GM19099 (cell line): ENCODE measurements at regions not wholly inside any gene's neighbourhood (a gene's known extent, or its start where the extent isn't known, plus 50 kb on each side); places are given as distances from the start of the nearest gene placed in this dataset.

Experiments used
- POLR2A ChIP-seq: IDR thresholded peaks from 3 replicates; pipeline ENCODE4 v1.6.1; 2011; ENCODE audit warnings: low read depth; ENCODE audit not compliant: insufficient read length; ENCODE audit errors: extremely low read depth

- TF ChIP-seq POLR2A: no peak
These were observed 143.3 kb upstream of the PROK2 start for GRCh38 chr3:71928212-71928611.

- TF ChIP-seq POLR2A: no peak
These were observed 142.6 kb upstream of the PROK2 start for GRCh38 chr3:71927505-71928066.

GRCh38 chr3:71926616-71927015 lies 141.7 kb upstream of the PROK2 start:
- no peak for TF ChIP-seq POLR2A

- TF ChIP-seq POLR2A: no peak
These were observed 141.3 kb upstream of the PROK2 start for GRCh38 chr3:71926262-71926600.

- TF ChIP-seq POLR2A: no peak
These were observed 139.8 kb upstream of the PROK2 start for GRCh38 chr3:71924721-71925120.

- TF ChIP-seq POLR2A: no peak
These were observed 136.1 kb upstream of the PROK2 start for GRCh38 chr3:71921036-71921435.

GRCh38 chr3:71919572-71919971 lies 134.6 kb upstream of the PROK2 start:
- TF ChIP-seq POLR2A: no peak

GRCh38 chr3:71917545-71917944 lies 132.6 kb upstream of the PROK2 start:
- no peak for TF ChIP-seq POLR2A

GRCh38 chr3:71916747-71917369 lies 131.9 kb upstream of the PROK2 start:
- TF ChIP-seq POLR2A: no peak

GRCh38 chr3:71912839-71913495 lies 128.0 kb upstream of the PROK2 start:
- TF ChIP-seq POLR2A: no peak

- TF ChIP-seq POLR2A: no peak
These were observed 125.2 kb upstream of the PROK2 start for GRCh38 chr3:71910108-71910507.

GRCh38 chr3:71907996-71908395 lies 123.0 kb upstream of the PROK2 start:
- TF ChIP-seq POLR2A: no peak

- no peak for TF ChIP-seq POLR2A
These were observed 122.0 kb upstream of the PROK2 start for GRCh38 chr3:71906976-71907375.

- no peak for TF ChIP-seq POLR2A
These were observed 120.5 kb upstream of the PROK2 start for GRCh38 chr3:71905426-71905825.

- TF ChIP-seq POLR2A: no peak
These were observed 119.0 kb upstream of the PROK2 start for GRCh38 chr3:71903936-71904335.

GRCh38 chr3:71903112-71903495 lies 118.2 kb upstream of the PROK2 start:
- TF ChIP-seq POLR2A: no peak
